ENCODE measurements at regions not wholly inside any gene's neighbourhood (a gene's known extent, or its start where the extent isn't known, plus 50 kb on each side); places are given as distances from the start of the nearest gene placed in this dataset.
A peak's percentile ranks its signal among the peaks of the same experiment; 100 is the strongest.

GRCh38 chr1:209382231-209383100 is 201.0 kb upstream of the CAMK1G start:
- Mint-ChIP-seq H3K27ac (ENCODE audit: unreplicated experiment) (peak overlapping the region; percentile 13), H3K27me3 (ENCODE audit: low read depth, unreplicated experiment) (no peaks in the 10 kb centered on the region), H3K36me3 (ENCODE audit: low read depth, unreplicated experiment) (no peaks in the 10 kb centered on the region), H3K9me3 (ENCODE audit: unreplicated experiment) (no peaks in the 10 kb centered on the region), H3K4me3 (ENCODE audit: unreplicated experiment) (no peak overlapping the region), H3K4me1 (ENCODE audit: low read depth, unreplicated experiment) (peaks cover 35% of the 10 kb centered on the region)
- DNase-seq (ENCODE audit: low read depth) (no peak), FAIRE-seq (no peak)
- Histone ChIP-seq H4K20me1 (ENCODE audit: insufficient read depth, low read length) (no peaks in the 10 kb centered on the region), H3K4me3 (ENCODE audit: insufficient read depth, low read depth, low read length) (no peak overlapping the region), H2AFZ (ENCODE audit: low read depth, low read length) (no peak overlapping the region), H3K27me3 (ENCODE audit: insufficient read depth, low read length) (no peaks in the 10 kb centered on the region), H3K79me2 (ENCODE audit: insufficient read depth, low read length) (no peaks in the 10 kb centered on the region), H3K4me1 (ENCODE audit: insufficient read depth, low read length) (peaks cover 3% of the 10 kb centered on the region), H3K9ac (ENCODE audit: low read length) (no peak overlapping the region), H3K27ac (ENCODE audit: low read depth, low read length) (no peak overlapping the region), H3K36me3 (ENCODE audit: insufficient read depth, low read length) (no peaks in the 10 kb centered on the region), H3K4me2 (ENCODE audit: low read length) (no peak overlapping the region), H3K9me3 (ENCODE audit: insufficient read depth, low read depth, low read length) (no peaks in the 10 kb centered on the region)
- TF ChIP-seq EZH2 (IDR thresholded peaks at IDR 0.05; ENCODE audit: insufficient read depth, low read length) (no peak), CTCF (IDR thresholded peaks at IDR 0.05; ENCODE audit: insufficient read depth, low read depth, low read length) (no peak)

- FAIRE-seq, result no peak
- Mint-ChIP-seq H3K4me1 (ENCODE audit: low read depth, unreplicated experiment) (peaks cover 42% of the 10 kb centered on the region), H3K36me3 (ENCODE audit: low read depth, unreplicated experiment) (no peaks in the 10 kb centered on the region), H3K4me3 (ENCODE audit: unreplicated experiment) (no peak overlapping the region), H3K27ac (ENCODE audit: unreplicated experiment) (peak overlapping the region; percentile 17), H3K27me3 (ENCODE audit: low read depth, unreplicated experiment) (no peaks in the 10 kb centered on the region), H3K9me3 (ENCODE audit: unreplicated experiment) (peaks cover 3% of the 10 kb centered on the region)
- no peak for DNase-seq (ENCODE audit: low read depth)
- Histone ChIP-seq H3K36me3 (ENCODE audit: insufficient read depth, low read length) (no peaks in the 10 kb centered on the region), H2AFZ (ENCODE audit: low read depth, low read length) (no peak overlapping the region), H3K4me1 (ENCODE audit: insufficient read depth, low read length) (peaks cover 12% of the 10 kb centered on the region), H4K20me1 (ENCODE audit: insufficient read depth, low read length) (no peaks in the 10 kb centered on the region), H3K27me3 (ENCODE audit: insufficient read depth, low read length) (no peaks in the 10 kb centered on the region), H3K9me3 (ENCODE audit: insufficient read depth, low read depth, low read length) (no peaks in the 10 kb centered on the region), H3K4me2 (ENCODE audit: low read length) (no peak overlapping the region), H3K27ac (ENCODE audit: low read depth, low read length) (no peak overlapping the region), H3K4me3 (ENCODE audit: insufficient read depth, low read depth, low read length) (no peak overlapping the region), H3K79me2 (ENCODE audit: insufficient read depth, low read length) (no peaks in the 10 kb centered on the region), H3K9ac (ENCODE audit: low read length) (no peak overlapping the region)
- TF ChIP-seq CTCF (IDR thresholded peaks at IDR 0.05; ENCODE audit: insufficient read depth, low read depth, low read length) (no peak), EZH2 (IDR thresholded peaks at IDR 0.05; ENCODE audit: insufficient read depth, low read length) (no peak)
Observed at GRCh38 chr1:209383422-209383821, 200.1 kb upstream of the CAMK1G start.
